ENCODE measurements at regions not wholly inside any gene's neighbourhood (a gene's known extent, or its start where the extent isn't known, plus 50 kb on each side); places are given as distances from the start of the nearest gene placed in this dataset.

GRCh38 chr14:58944968-58945356, 243.5 kb upstream of the DAAM1 start:
- no peak for DNase-seq (ENCODE audit: low read depth, low spot score)
- H3K4me2 ChIP-seq (ENCODE audit: control insufficient read depth, extremely low read depth, insufficient read depth, low read depth, low read length) = no peak overlapping the region
- H4K20me1 ChIP-seq (ENCODE audit: control insufficient read depth, extremely low read depth, insufficient read depth, low read length) = no peaks in the 10 kb centered on the region
- no peak overlapping the region for H3K9ac ChIP-seq (ENCODE audit: control insufficient read depth, extremely low read depth, insufficient read depth, low read length)
- no peak overlapping the region for H3K27ac ChIP-seq (ENCODE audit: control insufficient read depth, insufficient read depth, low read length)
- dilution Hi-C loops (cut with MboI; ENCODE audit: extremely low pct_ligation_motif_present, low sequenced_read_pairs) = no loop called here
- H3K4me1 ChIP-seq (ENCODE audit: control insufficient read depth, extremely low read depth, insufficient read depth, low read length) = no peaks in the 10 kb centered on the region
- H3K79me2 ChIP-seq (ENCODE audit: control insufficient read depth, insufficient read depth, low read length) = no peaks in the 10 kb centered on the region
- H3K36me3 ChIP-seq (ENCODE audit: control insufficient read depth in 2 of 2, extremely low read depth in 1 of 2, insufficient read depth in 2 of 2, low read length in 2 of 2) = no peaks in the 10 kb centered on the region
- H3K27me3 ChIP-seq (ENCODE audit: control insufficient read depth, extremely low read depth, insufficient read depth, low read length) = peaks cover 9% of the 10 kb centered on the region
- no peak overlapping the region for H3K4me3 ChIP-seq (ENCODE audit: control insufficient read depth in 2 of 3, extremely low read depth in 1 of 3, insufficient read depth in 2 of 3, low read depth in 1 of 3, low read length in 3 of 3)
- no peak overlapping the region for H2AFZ ChIP-seq (ENCODE audit: control insufficient read depth, low read length)
- no peak for TF ChIP-seq CTCF (optimal IDR thresholded peaks at IDR 0.05 in 1 of 3, IDR thresholded peaks at IDR 0.05 in 1 of 3, conservative IDR thresholded peaks at IDR 0.05 in 1 of 3; ENCODE audit: extremely low read depth in 1 of 3, insufficient read depth in 2 of 3, low read length in 3 of 3)
- TF ChIP-seq EZH2 (IDR thresholded peaks at IDR 0.05; ENCODE audit: low read length) = no peak
- H3K9me1 ChIP-seq (ENCODE audit: control insufficient read depth, extremely low read depth, insufficient read depth, low read length) = no peaks in the 10 kb centered on the region
- no peaks in the 10 kb centered on the region for H3K9me3 ChIP-seq (ENCODE audit: control insufficient read depth, low read depth, low read length)
- no peak for FAIRE-seq

GRCh38 chr14:58946431-58946830, 242.0 kb upstream of the DAAM1 start:
- Histone ChIP-seq H3K9me3 (ENCODE audit: control insufficient read depth, low read depth, low read length) (no peaks in the 10 kb centered on the region), H3K36me3 (ENCODE audit: control insufficient read depth in 2 of 2, extremely low read depth in 1 of 2, insufficient read depth in 2 of 2, low read length in 2 of 2) (no peaks in the 10 kb centered on the region), H3K4me1 (ENCODE audit: control insufficient read depth, extremely low read depth, insufficient read depth, low read length) (no peaks in the 10 kb centered on the region), H3K79me2 (ENCODE audit: control insufficient read depth, insufficient read depth, low read length) (no peaks in the 10 kb centered on the region), H2AFZ (ENCODE audit: control insufficient read depth, low read length) (no peak overlapping the region), H3K9me1 (ENCODE audit: control insufficient read depth, extremely low read depth, insufficient read depth, low read length) (no peaks in the 10 kb centered on the region), H3K27ac (ENCODE audit: control insufficient read depth, insufficient read depth, low read length) (no peak overlapping the region), H3K9ac (ENCODE audit: control insufficient read depth, extremely low read depth, insufficient read depth, low read length) (no peak overlapping the region), H3K4me3 (ENCODE audit: control insufficient read depth in 2 of 3, extremely low read depth in 1 of 3, insufficient read depth in 2 of 3, low read depth in 1 of 3, low read length in 3 of 3) (no peak overlapping the region), H4K20me1 (ENCODE audit: control insufficient read depth, extremely low read depth, insufficient read depth, low read length) (no peaks in the 10 kb centered on the region), H3K27me3 (ENCODE audit: control insufficient read depth, extremely low read depth, insufficient read depth, low read length) (peaks cover 9% of the 10 kb centered on the region), H3K4me2 (ENCODE audit: control insufficient read depth, extremely low read depth, insufficient read depth, low read depth, low read length) (no peak overlapping the region)
- no peak for DNase-seq (ENCODE audit: low read depth, low spot score)
- no peak for TF ChIP-seq EZH2 (IDR thresholded peaks at IDR 0.05; ENCODE audit: low read length)
- no peak for FAIRE-seq
- dilution Hi-C loops (cut with MboI; ENCODE audit: extremely low pct_ligation_motif_present, low sequenced_read_pairs) = no loop called here

GRCh38 chr14:58947156-58947555, 241.3 kb upstream of the DAAM1 start:
- no peak overlapping the region for H3K4me2 ChIP-seq (ENCODE audit: control insufficient read depth, extremely low read depth, insufficient read depth, low read depth, low read length)
- FAIRE-seq (no peak), DNase-seq (ENCODE audit: low read depth, low spot score) (no peak)
- dilution Hi-C loops (cut with MboI; ENCODE audit: extremely low pct_ligation_motif_present, low sequenced_read_pairs) = no loop called here
- no peak overlapping the region for H3K27ac ChIP-seq (ENCODE audit: control insufficient read depth, insufficient read depth, low read length)
- TF ChIP-seq EZH2 (IDR thresholded peaks at IDR 0.05; ENCODE audit: low read length) (no peak), CTCF (optimal IDR thresholded peaks at IDR 0.05 in 1 of 3, IDR thresholded peaks at IDR 0.05 in 1 of 3, conservative IDR thresholded peaks at IDR 0.05 in 1 of 3; ENCODE audit: extremely low read depth in 1 of 3, insufficient read depth in 2 of 3, low read length in 3 of 3) (no peak)
- H3K4me3 ChIP-seq (ENCODE audit: control insufficient read depth in 2 of 3, extremely low read depth in 1 of 3, insufficient read depth in 2 of 3, low read depth in 1 of 3, low read length in 3 of 3) = no peak overlapping the region
- no peaks in the 10 kb centered on the region for H3K4me1 ChIP-seq (ENCODE audit: control insufficient read depth, extremely low read depth, insufficient read depth, low read length)
- no peaks in the 10 kb centered on the region for H3K9me1 ChIP-seq (ENCODE audit: control insufficient read depth, extremely low read depth, insufficient read depth, low read length)
- H4K20me1 ChIP-seq (ENCODE audit: control insufficient read depth, extremely low read depth, insufficient read depth, low read length) = no peaks in the 10 kb centered on the region
- H3K36me3 ChIP-seq (ENCODE audit: control insufficient read depth in 2 of 2, extremely low read depth in 1 of 2, insufficient read depth in 2 of 2, low read length in 2 of 2) = no peaks in the 10 kb centered on the region
- no peaks in the 10 kb centered on the region for H3K79me2 ChIP-seq (ENCODE audit: control insufficient read depth, insufficient read depth, low read length)
- no peak overlapping the region for H3K9ac ChIP-seq (ENCODE audit: control insufficient read depth, extremely low read depth, insufficient read depth, low read length)
- H2AFZ ChIP-seq (ENCODE audit: control insufficient read depth, low read length) = no peak overlapping the region
- peaks cover 9% of the 10 kb centered on the region for H3K27me3 ChIP-seq (ENCODE audit: control insufficient read depth, extremely low read depth, insufficient read depth, low read length)
- no peaks in the 10 kb centered on the region for H3K9me3 ChIP-seq (ENCODE audit: control insufficient read depth, low read depth, low read length)

All from keratinocyte (primary cell).